GM20431 (cell line): ENCODE measurements at regions not wholly inside any gene's neighbourhood (a gene's known extent, or its start where the extent isn't known, plus 50 kb on each side); places are given as distances from the start of the nearest gene placed in this dataset.

Experiments used
- in situ Hi-C: fragments of 300-500 bp; cut with MseI, MboI; formaldehyde crosslinking; loops from one replicate; pipeline ENCODE4 v1.15.0; 2020; ENCODE audit warnings: low sequenced_read_pairs; ENCODE audit not compliant: unreplicated experiment

DNA sequence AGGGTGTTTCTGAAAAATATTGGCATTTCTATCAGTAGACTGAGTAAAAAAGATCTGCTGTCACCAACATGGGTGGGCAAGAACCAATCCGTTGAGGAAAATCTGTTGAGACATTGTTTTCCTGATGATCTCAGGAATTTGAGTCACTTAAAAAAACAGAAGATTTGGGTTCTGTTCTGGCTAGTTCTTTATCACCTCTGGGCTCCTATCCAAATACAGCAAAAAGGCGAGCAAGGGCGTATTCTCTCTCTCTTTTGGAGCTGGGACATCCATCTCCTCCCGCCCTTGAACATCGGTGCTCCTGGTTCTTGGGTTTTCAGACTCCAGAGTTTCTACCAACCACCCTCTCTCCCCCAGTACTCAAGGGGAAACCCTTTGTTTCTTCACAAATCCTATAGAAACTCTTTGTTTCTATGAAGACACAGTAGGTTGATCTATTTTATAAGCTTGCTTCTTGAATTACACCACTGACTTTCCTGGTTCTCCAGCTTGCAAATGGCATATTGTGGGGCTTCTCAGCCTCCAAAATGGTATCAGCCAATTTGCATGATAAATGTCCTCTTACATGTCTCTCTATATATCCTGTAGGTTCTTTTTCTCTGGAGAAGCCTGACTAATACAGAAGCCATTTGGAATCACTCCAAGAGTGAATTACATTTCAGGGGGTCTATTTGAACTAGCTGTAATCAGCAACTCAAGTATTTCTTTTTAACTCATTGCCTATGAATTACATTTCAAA lies 263.9 kb upstream of the TMTC1 start:
- in situ Hi-C loops: no loop called here

DNA sequence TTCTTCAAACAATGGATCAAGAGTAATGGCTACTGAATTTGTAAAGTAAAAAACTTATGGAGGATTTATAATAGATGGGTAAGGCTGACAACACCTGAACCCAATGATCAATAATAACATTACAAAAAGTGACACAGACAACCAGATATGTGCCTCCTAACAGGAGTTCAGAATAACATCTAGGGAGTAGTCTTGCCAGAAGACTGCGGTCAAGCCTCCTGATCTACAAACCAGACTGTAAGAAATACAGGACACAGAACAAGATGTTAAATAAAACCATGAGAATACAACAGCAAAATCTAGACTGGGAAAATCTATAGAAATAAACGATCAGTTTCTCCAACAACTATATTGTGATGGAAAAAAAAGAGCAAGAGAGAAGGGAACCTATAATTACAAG lies 262.6 kb upstream of the TMTC1 start:
- in situ Hi-C loops: no loop called here

GRCh38 chr12:30045171-30045570 lies 261.4 kb upstream of the TMTC1 start:
- in situ Hi-C loops: no loop called here

DNA sequence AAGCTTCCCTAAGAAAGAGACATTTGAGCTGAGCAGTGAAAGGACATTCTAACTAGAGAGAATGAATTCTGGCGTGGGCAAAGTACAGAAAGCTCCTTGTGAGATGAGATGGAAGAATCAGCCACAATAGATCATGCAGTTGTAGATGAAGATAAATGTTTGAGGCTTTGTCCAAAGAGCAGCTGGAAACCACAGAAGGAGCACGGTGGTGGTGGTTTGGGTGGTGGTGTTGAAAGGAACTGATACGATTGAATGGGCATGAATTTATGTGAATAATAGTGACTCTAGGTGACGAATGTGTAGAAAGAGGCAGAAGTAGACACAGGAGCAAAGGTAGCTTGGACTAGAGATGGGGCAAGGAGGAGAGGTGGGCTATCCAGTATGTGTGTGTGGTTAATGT lies 260.5 kb upstream of the TMTC1 start:
- in situ Hi-C loops: no loop called here

- in situ Hi-C loops: no loop called here
Measured at GRCh38 chr12:30043151-30043847, 259.6 kb upstream of the TMTC1 start.

GRCh38 chr12:30041096-30041495 lies 257.4 kb upstream of the TMTC1 start:
- in situ Hi-C loops: no loop called here

- in situ Hi-C loops: no loop called here
Measured at GRCh38 chr12:30030693-30031374, 247.1 kb upstream of the TMTC1 start.

GRCh38 chr12:30026621-30027234 lies 243.0 kb upstream of the TMTC1 start:
- in situ Hi-C loops: no loop called here

DNA sequence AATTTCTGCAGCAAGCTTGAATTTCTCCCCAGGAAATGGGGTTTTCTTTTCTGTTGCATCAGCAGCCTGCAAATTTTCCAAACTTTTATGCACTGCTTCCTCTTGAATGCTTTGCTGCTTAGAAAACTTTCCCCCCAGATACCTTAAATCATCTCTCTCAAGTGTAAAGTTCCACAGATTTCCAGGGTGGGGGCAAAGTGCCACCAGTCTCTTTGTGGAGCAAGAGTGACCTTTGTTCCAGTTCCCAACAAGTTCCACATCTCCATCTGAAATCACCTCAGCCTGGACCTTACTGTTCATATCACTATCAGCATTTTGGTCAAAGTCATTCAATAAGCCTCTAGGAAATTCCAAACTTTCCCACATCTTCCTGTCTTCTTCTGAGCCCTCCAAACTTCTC lies 241.6 kb upstream of the TMTC1 start:
- in situ Hi-C loops: no loop called here

GRCh38 chr12:30023186-30023585 lies 239.4 kb upstream of the TMTC1 start:
- in situ Hi-C loops: no loop called here

DNA sequence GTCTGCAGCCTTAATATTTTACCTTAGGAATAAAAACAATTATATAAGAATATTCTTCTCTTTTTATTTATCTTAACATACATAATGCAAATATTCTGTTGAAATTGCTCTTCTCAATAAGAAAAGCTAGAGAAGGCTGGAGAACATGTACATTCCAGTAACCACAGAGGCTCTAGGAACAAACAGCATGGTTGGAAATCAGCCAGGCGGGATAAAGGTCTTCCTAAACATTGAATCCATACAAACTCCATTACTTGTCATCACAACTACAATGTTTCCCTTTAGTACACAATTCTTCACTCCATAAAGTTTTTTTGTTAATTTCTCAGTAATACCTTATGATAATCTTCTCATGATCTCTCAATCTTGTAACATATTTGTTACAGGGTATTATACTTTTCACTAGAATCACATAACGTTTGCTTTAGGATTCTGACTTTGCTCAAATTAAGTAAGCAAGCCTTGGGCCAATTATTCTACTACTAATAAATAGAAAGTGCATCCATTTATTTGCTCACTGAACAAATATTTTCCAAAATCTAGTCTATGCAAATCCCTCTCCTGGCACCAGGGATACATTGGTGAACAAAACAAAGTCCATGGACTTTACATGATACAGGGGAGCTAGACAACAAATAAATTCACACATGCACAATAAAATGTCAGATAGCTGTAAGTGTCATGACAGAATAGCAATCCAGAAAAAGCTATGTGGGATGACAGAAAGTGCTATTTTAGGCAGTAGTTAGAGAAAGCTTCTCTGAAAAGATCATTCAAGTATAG lies 237.5 kb upstream of the TMTC1 start:
- in situ Hi-C loops: no loop called here

DNA sequence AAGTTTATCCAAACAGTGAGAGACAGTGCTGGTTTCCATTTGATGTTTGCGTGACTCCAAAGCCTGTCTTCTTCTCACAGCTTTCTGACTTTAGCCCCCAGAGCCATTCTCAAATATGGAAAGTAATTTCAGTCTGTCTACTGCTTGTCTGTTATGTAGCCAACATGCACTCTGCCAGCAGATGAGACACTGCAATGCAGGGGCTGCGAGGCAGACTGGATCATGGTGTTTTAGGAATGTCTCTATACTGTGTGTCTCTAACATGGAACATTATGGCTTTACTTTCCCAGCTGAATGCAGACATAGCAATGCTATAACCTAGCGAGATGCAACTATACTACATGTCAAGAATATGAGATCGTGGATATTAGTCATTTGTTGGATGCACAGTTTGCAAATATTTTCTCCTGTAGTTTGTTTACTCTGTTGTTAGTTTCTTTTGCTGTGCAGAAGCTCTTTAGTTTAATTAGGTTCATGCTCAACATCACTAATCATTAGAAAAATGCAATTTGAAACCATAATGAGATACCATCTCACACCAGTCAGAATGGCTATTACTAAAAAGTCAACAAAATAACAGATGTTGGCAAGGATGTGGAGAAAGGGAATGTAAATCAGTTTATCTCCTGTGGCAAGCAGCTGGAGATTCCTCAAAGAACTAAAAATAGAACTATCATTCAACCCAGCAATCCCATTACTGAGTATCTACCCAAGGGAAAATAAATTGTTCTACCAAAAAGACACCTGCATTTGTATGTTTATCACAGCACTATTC lies 235.8 kb upstream of the TMTC1 start:
- in situ Hi-C loops: no loop called here

GRCh38 chr12:30016540-30017055 lies 232.9 kb upstream of the TMTC1 start:
- in situ Hi-C loops: no loop called here

DNA sequence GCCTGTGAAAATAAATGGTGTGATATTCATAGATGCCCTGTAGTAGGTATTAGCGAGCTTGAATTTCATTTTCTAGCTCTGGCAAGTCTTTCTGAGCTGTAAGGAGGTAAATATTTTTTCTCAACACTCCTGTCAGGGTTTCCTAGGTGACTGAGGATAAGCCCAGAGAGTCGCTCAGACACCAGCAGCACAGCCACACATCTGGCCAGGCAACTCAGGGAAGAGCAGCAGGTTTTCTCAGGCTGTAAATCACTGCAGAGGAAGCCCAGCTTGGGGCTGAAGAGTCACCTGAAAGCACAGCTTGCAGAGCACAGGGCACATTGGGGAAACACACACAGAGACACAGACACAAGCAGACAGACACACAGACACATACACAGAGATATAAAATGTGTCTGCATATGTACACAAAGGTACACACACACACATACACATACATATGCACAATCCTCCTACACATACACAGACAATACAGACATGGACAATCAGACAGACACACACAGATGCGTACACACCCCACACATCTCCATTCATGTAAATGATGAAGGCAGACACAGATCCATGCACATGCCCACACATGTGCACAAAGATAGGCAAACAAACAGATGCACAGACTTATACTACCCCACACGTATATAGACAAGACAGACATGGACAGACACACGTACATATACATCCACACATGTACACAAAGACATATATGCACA lies 232.0 kb upstream of the TMTC1 start:
- in situ Hi-C loops: no loop called here

DNA sequence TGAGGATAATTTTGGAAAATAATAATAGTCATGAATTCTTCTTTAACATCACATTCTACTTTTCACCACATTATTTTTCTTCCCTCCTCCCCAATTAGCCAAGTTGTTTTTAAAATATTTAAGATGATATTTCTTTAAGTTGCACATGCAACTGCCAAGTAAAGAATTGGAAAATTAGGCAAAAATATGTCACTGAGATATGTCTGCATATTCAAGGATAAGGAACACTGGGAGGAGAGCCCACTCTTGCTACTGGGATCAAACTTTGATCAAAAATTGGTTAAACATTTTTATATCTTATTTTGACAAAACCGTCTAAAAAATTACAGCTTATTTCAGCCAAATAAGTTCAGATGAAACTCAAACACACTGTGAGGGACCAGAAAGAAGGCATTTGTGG lies 231.2 kb upstream of the TMTC1 start:
- in situ Hi-C loops: no loop called here

- in situ Hi-C loops: no loop called here
Measured at GRCh38 chr12:30012816-30013450, 229.2 kb upstream of the TMTC1 start.

DNA sequence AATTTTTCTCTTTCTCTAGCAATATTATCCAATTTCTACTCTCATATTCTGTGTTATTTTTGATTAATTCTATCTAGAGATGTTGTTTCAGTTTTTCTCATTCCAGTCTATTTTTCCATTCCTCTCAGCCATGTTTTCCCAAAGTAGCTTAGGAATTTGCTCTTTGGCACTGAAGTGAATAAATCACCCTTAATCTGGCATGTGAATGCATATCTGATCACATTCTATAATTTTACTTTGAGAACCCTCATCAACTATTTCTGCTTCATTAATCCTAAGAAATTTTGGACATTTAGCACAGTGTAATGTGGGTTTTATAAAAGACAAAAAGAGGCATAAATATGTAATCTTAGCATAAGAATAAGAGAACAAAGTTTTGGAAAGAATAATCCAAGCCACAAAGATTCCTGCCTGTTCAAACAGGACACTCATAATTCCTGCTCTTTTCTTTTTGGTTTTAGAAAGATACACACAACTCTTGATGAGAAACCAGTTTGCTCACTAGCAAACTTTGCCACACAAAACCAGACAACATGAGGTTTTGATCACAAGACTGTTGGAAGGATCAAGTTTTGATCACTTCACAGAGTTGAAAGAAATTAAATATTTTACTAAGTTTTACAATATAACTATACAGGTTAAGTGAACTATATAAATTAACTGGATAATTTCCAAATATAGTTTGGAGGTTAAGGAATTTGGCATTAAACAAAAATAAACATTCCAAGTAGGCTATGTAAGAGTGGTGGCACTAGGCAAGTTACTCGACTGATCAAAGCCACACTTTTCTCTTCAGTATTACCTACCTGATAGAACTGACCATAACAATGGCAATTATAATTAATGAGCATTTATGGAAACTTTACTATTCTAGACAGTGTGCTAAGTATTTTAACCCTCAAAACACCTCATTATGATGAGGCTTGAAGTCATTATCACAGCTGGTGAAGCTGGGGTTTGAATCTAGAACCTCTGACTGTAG lies 226.6 kb upstream of the TMTC1 start:
- in situ Hi-C loops: no loop called here
